ENCODE measurements at regions not wholly inside any gene's neighbourhood (a gene's known extent, or its start where the extent isn't known, plus 50 kb on each side); places are given as distances from the start of the nearest gene placed in this dataset.

DNA sequence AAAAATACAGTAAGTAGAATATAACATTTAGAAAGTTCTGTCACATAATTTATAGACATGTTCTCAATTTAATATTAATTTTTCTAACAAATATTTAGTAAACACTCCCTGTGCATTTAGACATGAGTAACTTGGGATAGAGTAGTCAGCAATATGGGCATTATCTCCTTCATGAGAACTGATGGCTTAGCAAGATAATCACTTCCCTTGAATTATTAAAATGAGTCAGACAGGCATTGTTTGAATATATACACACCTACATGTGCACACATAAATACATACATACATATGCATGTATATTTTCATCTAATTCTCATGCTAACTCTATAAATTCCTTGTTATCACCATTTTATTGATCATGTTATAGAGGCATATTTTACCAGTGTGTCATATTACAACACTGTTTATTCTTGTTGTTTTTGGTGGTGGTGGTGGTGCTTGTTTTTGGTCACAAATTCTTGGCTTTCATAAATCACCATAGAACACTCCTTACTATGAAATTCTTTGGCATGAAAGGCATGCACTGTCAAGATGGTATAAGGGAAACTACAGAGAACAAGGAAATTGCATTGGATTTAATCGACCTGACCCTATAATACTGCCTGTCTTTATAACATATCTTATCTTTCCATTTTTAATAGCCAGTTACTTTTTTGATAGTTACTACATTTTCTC lies 434.5 kb upstream of the MANEA start:
- no peak for DNase-seq (ENCODE audit: low read depth)

DNA sequence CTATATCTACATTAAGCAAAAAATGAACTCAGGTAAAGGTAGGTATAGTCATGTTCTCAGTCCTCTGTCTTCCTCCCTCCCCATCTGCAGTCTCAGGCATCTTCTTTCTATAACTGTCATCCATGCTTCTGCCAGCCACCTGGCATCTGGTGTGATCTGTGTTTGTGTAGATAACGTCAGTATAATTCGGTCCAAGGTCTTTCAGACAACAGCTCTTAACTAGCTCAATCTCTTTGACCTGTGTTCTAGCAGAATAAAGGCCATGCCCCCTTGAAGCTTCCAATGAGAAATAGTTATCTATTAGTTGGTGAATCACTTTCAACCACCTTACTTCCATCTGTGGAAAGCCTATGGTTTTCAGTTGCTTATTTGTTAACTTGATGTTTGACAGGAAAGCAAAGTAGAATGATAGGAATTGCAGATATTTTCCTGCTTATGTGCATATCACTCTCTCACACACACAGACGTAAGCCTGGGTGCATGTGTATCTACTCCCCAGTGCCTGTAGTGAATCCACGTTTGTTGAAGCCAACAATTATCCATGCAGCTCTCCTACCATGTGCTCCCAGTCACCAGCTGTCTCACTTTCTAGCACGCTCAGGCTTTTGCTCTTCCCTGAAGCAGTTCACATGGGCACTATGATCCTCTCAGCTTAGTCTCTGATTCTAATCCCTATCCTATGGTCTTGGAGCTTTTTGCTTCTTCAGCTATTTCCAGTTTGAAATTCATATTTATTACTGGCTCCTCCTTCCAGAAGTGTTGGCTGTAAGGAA lies 433.7 kb upstream of the MANEA start:
- DNase-seq (ENCODE audit: low read depth) = no peak

DNA sequence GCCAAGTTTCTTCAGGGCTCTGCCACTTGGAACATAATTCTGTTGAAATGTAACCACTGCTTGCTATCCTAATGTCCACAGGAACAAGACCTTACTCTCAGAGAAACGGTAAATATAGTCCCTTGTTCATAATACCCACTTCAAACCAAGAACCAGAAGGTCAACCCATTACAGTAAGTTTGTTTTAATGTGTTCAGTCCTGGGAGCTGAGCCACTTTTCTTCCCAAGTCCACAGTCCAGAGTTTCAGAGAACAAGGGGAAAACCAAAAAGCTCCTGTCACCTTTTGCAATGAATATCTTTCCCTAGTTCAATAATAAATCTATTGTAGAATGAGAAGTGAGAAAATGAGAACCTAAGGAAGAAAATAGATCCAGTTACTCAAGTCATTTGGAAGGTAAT lies 431.9 kb upstream of the MANEA start:
- DNase-seq (ENCODE audit: low read depth) = no peak

DNA sequence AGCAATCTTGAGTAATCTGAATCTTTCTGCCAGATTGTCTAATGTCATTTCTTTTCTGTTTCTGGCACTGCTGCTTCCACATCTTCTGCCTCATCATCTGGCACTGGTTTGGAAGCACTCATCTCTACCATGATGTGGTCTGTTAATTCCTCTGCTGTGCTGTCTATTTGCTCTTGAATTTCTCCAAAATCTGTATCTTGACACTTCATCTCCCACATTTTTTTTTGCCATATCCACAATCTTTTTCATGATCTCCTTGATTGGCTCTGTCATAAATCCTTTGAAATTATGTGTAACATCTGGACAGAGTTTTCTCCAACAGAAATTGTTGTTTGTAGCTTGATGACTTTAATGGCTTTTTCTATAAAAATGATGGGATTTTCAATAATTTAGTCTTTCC lies 417.8 kb upstream of the MANEA start:
- DNase-seq (ENCODE audit: low read depth) = no peak

DNA sequence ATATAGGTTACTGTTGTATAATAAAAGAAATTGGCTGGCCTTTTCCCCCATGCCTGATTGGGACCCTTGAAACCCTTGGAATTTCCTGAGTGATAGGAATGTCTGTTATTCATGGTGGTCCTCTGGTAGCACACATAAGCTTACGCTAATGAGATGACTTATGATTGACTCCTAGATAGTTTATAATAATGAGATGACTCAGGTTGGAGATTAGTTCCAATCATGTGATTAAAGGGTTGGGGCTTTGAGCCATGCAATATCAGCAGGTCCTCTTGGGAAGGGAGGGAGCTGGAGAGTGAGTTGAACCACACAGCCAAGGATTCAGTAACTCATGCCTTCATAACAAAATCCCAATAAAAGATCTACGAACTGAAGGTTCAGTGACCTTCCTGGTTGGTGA lies 407.6 kb upstream of the MANEA start:
- DNase-seq (ENCODE audit: low read depth) = no peak

DNA sequence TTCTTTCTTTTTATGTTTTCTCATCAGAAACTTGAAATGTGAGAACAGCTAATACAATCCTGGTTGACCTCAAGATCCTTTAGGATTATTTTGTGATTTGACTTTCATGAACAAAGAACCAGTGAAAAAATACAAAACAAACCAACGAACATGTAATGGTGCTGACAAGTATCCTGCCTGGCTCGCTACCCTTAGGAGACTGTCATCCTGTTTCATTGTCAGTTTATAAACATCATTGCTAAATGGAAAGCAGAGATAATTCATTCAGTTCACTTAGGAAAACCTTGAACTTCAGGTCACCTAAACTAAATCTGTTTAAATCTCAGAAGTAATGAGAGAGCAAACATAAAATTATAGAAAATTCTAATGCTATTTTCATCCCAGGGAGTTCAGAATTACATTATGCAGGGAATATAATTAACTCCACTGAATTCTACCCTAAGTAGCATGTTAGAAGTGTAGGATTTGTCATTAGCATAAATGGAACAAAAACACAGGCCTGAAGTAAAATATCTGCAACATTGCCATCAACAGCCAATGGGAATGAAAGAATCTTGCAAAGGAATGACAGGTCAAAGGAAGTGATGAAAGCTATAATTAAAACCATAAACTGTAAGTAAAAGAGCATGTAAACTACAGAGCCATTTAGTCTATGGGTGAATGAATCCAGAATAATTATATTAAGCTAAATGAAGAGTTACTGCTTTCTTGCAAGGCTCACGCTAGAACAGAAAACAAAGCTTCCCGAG lies 401.2 kb upstream of the MANEA start:
- DNase-seq (ENCODE audit: low read depth) = no peak

DNA sequence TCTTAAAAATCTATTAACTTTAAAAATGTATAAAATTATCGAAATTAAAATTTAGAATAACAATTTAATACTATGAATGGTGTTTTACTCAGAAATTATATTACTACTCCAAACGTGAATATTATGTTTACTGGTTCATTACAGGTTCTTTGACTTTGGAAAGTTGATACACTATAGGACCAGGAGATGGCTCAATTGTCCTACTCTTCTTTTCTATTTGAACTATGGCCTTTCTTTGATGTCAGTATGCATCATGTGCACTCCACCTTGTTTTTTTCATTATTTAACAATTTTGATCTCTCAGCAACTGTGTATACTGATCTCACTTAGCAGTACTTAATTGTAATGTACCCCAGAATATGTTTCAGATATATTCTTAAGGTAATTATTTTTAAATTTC lies 391.5 kb upstream of the MANEA start:
- no peak for DNase-seq (ENCODE audit: low read depth)

DNA sequence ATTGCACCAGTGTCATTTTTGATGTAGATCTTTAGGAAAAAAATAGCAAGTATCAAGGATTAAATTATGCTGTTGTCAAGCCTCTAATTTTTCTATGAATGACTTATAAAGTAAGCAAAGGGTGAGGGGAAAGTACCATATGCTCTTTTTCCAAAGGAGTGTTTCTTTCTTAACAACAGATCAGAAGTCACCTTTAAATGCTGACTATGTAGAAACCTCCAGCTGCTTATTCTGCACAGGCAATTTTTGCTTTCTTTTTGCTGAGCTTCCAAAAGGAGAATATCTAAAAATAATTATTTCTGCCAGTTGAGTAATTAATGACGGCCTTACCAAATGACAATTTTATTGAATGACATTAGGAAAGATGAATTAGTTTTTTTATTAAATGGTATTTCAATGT lies 390.6 kb upstream of the MANEA start:
- no peak for DNase-seq (ENCODE audit: low read depth)

DNA sequence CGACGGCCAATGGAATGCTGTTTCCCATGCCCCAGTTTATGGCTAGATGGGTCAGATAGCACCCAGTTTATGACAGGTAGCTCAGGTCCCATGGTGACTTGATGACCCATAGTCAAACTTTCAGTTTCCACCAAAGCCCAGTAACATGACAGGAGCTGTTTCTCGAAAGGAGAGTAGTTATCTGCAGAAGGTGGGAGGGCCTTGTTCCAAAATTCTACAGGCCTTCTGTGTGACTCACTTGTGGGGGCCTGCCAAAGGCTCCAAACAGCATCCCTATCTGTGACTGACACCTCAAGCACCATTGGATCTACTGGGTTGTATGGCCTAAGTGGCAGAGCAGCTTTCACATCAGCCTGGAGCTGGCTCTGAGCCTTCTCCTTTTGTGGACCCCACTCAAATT lies 379.7 kb upstream of the MANEA start:
- no peak for DNase-seq (ENCODE audit: low read depth)

DNA sequence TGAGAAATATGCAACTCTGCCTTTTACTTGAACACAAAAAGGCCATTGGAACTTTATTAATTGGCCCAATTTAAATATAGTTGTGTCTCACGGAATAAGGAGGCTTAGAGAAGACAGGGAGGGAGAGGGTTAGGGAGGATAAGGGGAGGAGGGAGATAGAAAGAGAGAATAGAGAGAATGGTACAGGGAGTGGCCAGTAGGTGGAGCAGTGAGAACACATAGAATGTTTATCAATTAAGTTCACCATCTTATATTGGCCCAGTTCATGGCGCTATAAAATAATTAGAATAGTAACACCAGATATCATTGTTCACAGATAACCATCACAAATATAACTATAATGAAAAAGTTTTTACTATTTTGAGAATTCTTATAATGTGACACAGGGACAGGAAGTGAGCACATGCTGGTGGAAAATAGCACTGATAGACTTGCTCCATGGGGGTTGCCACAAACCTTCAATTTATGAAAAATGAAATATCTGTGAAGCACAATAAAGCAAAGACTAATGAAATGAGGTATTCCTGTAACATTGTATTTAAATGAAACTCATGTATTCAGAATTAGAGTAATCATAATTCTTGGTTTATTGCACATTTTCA lies 374.1 kb upstream of the MANEA start:
- DNase-seq (ENCODE audit: low read depth) = peak; percentile 20

DNA sequence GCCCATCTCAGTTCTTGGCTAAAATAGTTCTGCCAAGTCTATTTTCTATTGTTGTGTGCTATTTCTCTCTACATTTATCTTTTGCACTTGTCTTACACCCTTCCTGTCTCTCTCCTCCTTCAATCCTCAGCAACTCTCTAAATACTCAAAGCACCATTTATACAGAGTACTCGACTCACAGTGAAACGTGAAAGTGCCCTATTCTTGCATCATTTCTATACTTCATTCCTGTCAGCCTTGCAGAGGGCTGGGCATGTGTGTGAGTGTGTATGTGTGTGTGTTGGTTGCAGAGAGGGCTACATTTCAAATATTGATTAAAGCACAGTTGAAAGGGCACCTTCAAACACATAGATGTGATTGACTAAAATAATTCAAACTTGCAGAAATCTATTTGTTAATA lies 373.2 kb upstream of the MANEA start:
- no peak for DNase-seq (ENCODE audit: low read depth)

DNA sequence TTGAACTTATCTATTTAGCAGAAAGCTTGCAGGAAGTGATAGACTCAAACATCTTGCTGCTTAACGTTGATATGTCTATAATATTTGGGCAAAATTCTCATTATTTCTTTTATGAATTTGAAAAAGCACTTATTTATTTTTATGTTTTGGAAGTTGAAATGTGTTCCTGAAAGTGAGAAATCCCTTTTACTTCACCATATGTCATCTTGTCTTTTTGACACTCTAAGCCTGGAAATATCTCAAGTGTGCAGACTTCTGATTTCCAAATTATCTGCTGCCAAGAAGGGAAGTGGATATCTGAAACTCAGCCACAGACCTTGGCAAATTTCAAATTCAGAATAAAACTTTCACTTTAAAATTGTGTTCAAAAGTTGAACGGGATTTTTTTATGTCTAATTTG lies 368.7 kb upstream of the MANEA start:
- no peak for DNase-seq (ENCODE audit: low read depth)

DNA sequence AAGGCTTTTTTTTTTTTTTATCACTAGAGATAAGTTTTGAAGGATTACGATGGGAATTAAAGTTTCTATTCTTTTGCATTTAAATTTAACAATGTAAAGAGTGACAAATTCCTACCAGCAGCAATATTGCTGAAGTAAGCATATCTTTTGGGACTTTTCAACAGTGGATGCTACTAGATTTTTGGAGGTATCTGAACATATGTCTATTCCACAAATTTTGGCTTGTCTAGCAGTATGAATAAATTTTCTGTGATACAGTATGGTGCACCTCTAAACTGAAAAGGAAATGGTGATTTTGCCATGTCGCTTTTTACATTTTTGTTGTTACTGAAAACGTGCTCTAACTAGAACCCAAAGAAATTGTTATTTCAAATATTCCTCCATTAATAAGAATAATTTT lies 368.3 kb upstream of the MANEA start:
- DNase-seq (ENCODE audit: low read depth) = no peak

DNA sequence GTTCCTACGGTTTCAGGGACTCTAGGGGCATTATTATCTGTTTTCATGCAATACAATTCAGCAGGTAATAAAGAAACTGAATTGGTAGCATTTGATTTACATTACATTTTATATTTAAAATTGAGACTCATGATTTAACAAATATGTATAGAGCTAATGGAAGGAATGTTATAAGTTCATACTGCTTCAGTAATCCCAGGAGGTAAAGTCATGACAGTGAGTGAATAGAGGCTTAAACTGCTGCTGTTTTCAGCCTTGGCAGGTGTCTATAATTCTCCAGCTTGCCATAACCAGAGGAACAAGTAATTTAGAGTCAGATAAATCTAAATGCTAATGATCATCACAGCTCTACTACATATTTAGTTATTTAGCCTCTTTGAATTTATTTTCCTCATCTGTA lies 360.8 kb upstream of the MANEA start:
- no peak for DNase-seq (ENCODE audit: low read depth)

DNA sequence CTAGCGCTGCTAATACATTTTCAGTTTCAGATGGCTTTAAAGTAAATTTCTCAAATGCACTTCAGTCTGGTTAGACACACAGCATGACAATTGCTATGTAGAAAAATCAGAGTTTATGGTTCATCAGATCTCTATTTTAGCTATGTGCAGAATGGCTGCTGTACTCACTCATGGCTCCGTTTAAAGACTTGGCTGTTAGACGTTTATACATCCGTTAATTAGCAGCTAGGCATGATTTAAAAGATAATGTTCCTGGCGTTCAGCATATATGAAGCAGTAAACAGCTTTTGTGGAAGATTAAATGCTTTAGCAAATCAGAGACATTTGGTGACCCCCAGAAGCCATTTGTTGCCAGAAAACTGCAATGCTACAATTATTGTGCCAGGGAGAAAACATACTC lies 350.0 kb upstream of the MANEA start:
- DNase-seq (ENCODE audit: low read depth) = no peak

DNA sequence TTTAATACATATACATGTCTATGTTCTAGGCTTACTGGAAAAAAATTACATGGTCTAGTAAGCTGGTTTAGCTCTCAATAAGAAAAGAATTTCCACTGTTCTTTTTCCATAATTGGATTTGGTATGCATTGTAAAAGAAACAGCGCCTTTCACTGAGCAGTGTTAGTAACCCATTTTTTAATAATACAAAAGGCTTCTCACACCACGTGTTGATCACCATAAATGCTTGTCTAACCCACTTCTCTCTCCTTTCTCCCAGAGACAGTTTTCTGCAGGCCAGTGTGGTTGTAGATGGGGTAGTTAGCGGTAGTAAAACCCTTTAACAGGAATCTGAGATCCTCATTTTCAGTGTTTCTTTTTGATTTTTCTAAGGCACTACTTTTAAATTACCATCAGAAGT lies 348.7 kb upstream of the MANEA start:
- no peak for DNase-seq (ENCODE audit: low read depth)

DNA sequence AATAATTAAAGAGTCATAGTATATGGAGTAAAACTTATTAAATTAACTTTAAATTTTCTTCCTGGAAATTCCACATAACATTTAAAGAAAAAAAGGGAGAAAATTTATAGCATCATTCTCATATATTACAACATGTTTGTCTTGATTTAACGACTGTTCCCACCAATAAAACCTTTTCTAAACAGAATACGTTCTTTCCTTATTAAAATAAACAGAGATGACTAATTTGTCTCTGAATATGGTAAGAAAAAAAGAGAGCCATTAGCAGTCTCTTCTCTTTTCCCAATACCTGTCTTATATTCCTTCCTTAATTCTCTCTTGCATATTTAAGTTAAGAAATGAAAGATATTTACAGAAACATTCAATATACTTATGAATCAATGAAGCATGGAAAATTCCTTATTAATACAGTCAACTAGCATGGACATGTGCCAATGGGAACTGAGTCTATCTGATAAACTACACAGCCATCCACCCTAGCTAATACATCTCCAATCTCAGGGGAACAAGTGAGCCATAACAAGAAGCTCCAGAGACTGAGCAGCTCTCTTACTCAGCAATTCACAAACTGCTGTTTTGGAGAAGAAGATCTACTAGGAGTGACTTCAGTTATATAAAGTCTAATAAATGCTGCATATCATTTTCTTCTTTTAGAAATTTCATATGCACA lies 347.1 kb upstream of the MANEA start:
- DNase-seq (ENCODE audit: low read depth) = no peak

DNA sequence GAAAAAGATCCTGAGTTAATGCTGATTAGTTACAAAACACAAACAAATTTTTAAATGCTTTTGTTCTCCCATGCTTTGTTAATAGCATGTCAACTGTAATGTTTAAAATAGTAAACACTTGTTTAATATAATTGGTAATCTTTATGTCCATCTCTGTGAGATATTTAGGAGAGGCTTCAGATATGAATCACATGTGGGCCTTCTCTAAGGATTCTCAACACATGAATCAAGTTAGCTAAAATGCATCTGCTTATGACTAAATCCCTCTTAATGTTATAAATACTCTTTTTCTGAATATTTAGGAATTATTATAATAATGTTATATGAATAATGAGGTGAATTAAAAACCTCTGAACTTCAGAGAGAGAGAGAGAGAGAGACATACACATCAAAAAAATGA lies 345.9 kb upstream of the MANEA start:
- DNase-seq (ENCODE audit: low read depth) = no peak

DNA sequence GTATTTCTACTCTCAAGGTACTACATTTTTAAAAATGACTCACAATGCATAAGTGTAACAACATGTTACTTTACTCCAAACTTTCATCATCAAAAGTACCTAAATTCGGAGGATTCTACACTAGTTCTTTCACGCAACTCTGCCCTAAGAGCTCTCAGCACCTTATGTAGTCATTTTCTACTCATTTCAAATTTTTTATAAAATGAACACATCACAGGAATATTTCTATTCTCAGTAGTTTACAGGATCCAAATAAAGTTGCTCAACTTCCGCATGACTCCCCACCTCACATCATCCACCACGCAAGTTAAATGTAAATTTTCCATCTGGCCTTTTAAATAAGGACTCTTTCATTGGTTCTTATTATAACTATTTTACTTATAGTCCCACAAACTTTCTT lies 344.9 kb upstream of the MANEA start:
- DNase-seq (ENCODE audit: low read depth) = no peak

DNA sequence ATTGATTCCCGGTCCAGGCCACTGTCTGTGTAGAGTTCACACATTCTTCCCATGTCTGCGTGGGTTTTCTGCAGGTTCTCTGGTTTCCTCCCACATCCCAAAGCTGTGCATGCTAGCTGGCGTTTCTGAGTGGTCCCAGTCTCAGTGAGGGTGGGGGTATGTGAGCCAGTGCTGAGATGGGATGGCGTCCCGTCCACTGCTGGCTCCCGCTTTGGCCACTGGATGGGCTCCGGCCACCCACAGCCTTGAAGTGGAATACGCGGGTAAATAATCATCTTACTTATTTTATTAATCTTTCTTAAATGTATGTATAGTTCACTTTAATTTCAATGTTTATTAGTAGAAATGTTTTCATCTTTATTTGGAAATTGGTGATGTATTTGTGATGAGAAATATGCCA lies 343.5 kb upstream of the MANEA start:
- no peak for DNase-seq (ENCODE audit: low read depth)

DNA sequence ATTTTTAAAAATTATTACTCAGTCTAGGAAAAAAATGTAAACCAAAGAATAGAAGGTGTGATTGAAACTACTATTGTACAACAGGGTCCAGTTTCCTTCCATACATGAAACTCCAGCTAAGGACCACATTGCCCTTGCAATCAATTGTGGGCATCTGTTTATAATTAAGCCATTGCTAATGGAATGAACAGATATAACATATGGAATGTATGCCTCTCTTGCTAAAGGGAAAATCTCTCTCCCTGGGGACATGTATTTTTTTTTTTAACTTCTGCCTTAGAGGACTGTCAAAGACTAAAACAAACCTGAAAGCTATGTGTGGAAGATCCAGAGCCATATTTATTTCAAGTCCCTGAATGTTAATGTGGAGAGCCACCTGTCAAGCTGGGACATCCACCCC lies 336.8 kb upstream of the MANEA start:
- no peak for DNase-seq (ENCODE audit: low read depth)

DNA sequence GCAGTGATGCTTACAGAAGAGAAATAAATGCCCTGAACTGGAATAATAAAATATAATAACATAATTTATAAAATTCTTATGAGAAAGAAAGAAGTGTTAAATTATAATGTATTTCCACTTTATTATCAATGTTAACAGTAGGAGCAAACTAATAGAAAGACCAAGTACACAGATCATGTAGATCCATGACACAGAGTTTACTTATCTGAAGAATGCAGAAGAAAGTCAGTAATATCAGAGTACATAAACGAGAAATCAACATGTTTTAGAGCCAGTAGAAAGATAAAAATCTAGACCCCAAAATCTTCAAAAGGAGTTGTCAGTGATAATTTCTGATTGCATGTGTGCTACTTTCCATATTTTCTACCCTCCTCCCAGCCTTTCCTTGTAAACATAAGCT lies 334.8 kb upstream of the MANEA start:
- no peak for DNase-seq (ENCODE audit: low read depth)

All from ELR (cell line).